HepG2 (cell line): ENCODE measurements at regions not wholly inside any gene's neighbourhood (a gene's known extent, or its start where the extent isn't known, plus 50 kb on each side); places are given as distances from the start of the nearest gene placed in this dataset.

ENCODE experiments used
- ATAC-seq: fragments of 200-7000 bp; cut with Tn5 transposase; 3 replicates; pipeline ENCODE4 v1.9.1; 2020; ENCODE audit warnings: mild to moderate bottlenecking, moderate library complexity
- BruUV-seq: library from RNA; stranded (reverse); fragments of 400-500 nt; replicated peaks from 2 replicates; lab custom pipeline; 2021; lab: Mats Ljungman, UMichigan
- CTCF ChIA-PET: fragments of 300-600 bp; formaldehyde crosslinking; extraction: SDS; loops from one replicate; lab custom pipeline; 2021; ENCODE audit warnings: low total read pairs, inconsistent platforms, low intra/inter-chr PET ratio; lab: Yijun Ruan, JAX
- POLR2A ChIA-PET: fragments of 350-600 bp; sonication (Branson Sonifier 250); formaldehyde crosslinking; loops from one replicate; lab custom pipeline; 2020; ENCODE audit warnings: antibody characterized with exemption, inconsistent platforms; lab: Yijun Ruan, JAX
- DNase-seq: peaks from one replicate; pipeline ENCODE4 v3.0.0-alpha.2; 2015; ENCODE audit warnings: low spot score
- FAIRE-seq: peaks from 3 replicates; lab custom pipeline; 2011; peaks lifted over from hg19 to GRCh38; lab: Jason Lieb, UNC
- H2AFZ ChIP-seq: one replicate; pipeline ENCODE4 v1.6.1; 2011; ENCODE audit warnings: low read length, inconsistent platforms
- H3K27ac ChIP-seq: fragments of 300-600 bp; 3 replicates; pipeline ENCODE4 v1.8.0; 2011; ENCODE audit warnings: mixed run types, mild to moderate bottlenecking, mixed read lengths, low read length, inconsistent platforms; ENCODE audit not compliant: insufficient read depth; ENCODE audit errors: extremely low read length
- H3K27me3 ChIP-seq, 2 experiments: fragments of 200-600 bp in 1 of 2; 2 replicates in 1 of 2; 3 replicates in 1 of 2; pipeline versions ENCODE4 v1.6.0 to v1.8.0; 2011; ENCODE audit warnings: low read length in 2 of 2, mild to moderate bottlenecking in 2 of 2, moderate library complexity in 2 of 2, inconsistent platforms in 1 of 2; ENCODE audit not compliant: insufficient read depth in 2 of 2, control insufficient read depth in 1 of 2
- H3K36me3 ChIP-seq, 2 experiments: fragments of 200-600 bp in 1 of 2; replicated peaks in 1 of 2; 2 replicates in 1 of 2; 3 replicates in 1 of 2; pipeline versions ENCODE4 v1.5.1 to v1.8.0; 2011; ENCODE audit warnings: low read length in 2 of 2, inconsistent platforms in 1 of 2; ENCODE audit not compliant: insufficient read depth in 2 of 2, control insufficient read depth in 1 of 2
- H3K4me1 ChIP-seq: 2 replicates; pipeline ENCODE4 v1.5.1; 2012; ENCODE audit warnings: low read length, inconsistent platforms; ENCODE audit not compliant: insufficient read depth
- H3K4me2 ChIP-seq: 2 replicates; pipeline ENCODE4 v1.6.0; 2011; ENCODE audit warnings: low read depth, low read length, inconsistent platforms
- H3K4me3 ChIP-seq, 3 experiments: fragments of 200-600 bp in 1 of 3; sonication (generic), shearing (Covaris generic) in 1 of 3; replicated peaks in 1 of 3; 2 replicates each; pipeline ENCODE4 v1.5.1; 2011 to 2016; ENCODE audit warnings: low read length in 3 of 3, inconsistent platforms in 2 of 3, low read depth in 2 of 3, mild to moderate bottlenecking in 2 of 3, control low read depth in 1 of 3, mixed read lengths in 1 of 3; ENCODE audit not compliant: insufficient read depth in 1 of 3
- H3K79me2 ChIP-seq: one replicate; pipeline ENCODE4 v1.6.1; 2011; ENCODE audit warnings: low read length, inconsistent platforms; ENCODE audit not compliant: insufficient read depth
- H3K9ac ChIP-seq: 2 replicates; pipeline ENCODE4 v1.6.0; 2011; ENCODE audit warnings: mild to moderate bottlenecking, low read depth, low read length, inconsistent platforms; ENCODE audit not compliant: insufficient read depth
- H3K9me3 ChIP-seq: 2 replicates; pipeline ENCODE4 v1.5.1; 2012; ENCODE audit warnings: mild to moderate bottlenecking, low read length
- H4K20me1 ChIP-seq: 2 replicates; pipeline ENCODE4 v1.6.0; 2011; ENCODE audit warnings: inconsistent platforms, mild to moderate bottlenecking, low read length, moderate library complexity; ENCODE audit not compliant: insufficient read depth
- ATAD3A ChIP-seq: sonication (generic); formaldehyde crosslinking; IDR thresholded peaks from 2 replicates; pipeline ENCODE4 v1.4.0; 2020; ENCODE audit warnings: missing genetic modification reagents
- EZH2 ChIP-seq: conservative IDR thresholded peaks from 2 replicates; pipeline ENCODE4 v1.6.1; 2012; ENCODE audit warnings: mild to moderate bottlenecking, low read depth, low read length, moderate library complexity
- MYPOP ChIP-seq: sonication (generic); formaldehyde crosslinking; IDR thresholded peaks from 2 replicates; pipeline ENCODE4 v1.8.1; 2023; ENCODE audit warnings: mild to moderate bottlenecking, moderate library complexity, missing genetic modification reagents
- SAFB2 ChIP-seq: sonication (generic); formaldehyde crosslinking; IDR thresholded peaks from 2 replicates; pipeline ENCODE4 v1.5.1; 2020; ENCODE audit warnings: missing genetic modification reagents, low read depth, mild to moderate bottlenecking, borderline replicate concordance
- SALL1 ChIP-seq: sonication (generic); formaldehyde crosslinking; IDR thresholded peaks from 2 replicates; pipeline ENCODE4 v1.8.0; 2022; ENCODE audit warnings: mild to moderate bottlenecking, missing genetic modification reagents
- TOE1 ChIP-seq: sonication (generic); formaldehyde crosslinking; IDR thresholded peaks from 2 replicates; pipeline ENCODE4 v1.4.0; 2020; ENCODE audit warnings: mild to moderate bottlenecking, missing genetic modification reagents
- ZFP36L2 ChIP-seq: sonication (generic); formaldehyde crosslinking; IDR thresholded peaks from 2 replicates; pipeline ENCODE4 v1.4.0; 2020; ENCODE audit warnings: missing genetic modification reagents
- ZNF572 ChIP-seq: sonication (generic); formaldehyde crosslinking; IDR thresholded peaks from 2 replicates; pipeline ENCODE4 v1.5.1; 2020; ENCODE audit warnings: mild to moderate bottlenecking, missing genetic modification reagents
- ZNF597 ChIP-seq: sonication (generic); formaldehyde crosslinking; IDR thresholded peaks from 2 replicates; pipeline ENCODE4 v1.5.0; 2020; ENCODE audit warnings: missing genetic modification reagents
- WGBS: methylation state at CpG from one replicate; pipeline ENCODE4 v1.1.6; 2017; ENCODE audit warnings: low lambda C conversion rate; 5-methylcytosine and 5-hydroxymethylcytosine counted together
- in situ Hi-C: cut with HindIII; loops from 2 replicates; pipeline ENCODE4 v1.10.0; 2017; ENCODE audit warnings: low pct_unique_long_range_greater_than_20kb; ENCODE audit not compliant: extremely low pct_ligation_motif_present
- intact Hi-C: fragments of 100-400 bp; cut with micrococcal nuclease; formaldehyde crosslinking; loops from one replicate; pipeline ENCODE4 v1.10.0; 2022; ENCODE audit not compliant: unreplicated experiment
- TF ChIP-seq, protein P1 (sequence below): sonication (generic); formaldehyde crosslinking; IDR thresholded peaks from 2 replicates; pipeline ENCODE4 v1.9.0; 2022; ENCODE audit warnings: missing genetic modification reagents, mild to moderate bottlenecking, borderline replicate concordance
- TF ChIP-seq, protein P2 (sequence below): sonication (generic); formaldehyde crosslinking; IDR thresholded peaks from 2 replicates; pipeline ENCODE4 v1.4.0; 2020; ENCODE audit warnings: missing genetic modification reagents

DNA sequence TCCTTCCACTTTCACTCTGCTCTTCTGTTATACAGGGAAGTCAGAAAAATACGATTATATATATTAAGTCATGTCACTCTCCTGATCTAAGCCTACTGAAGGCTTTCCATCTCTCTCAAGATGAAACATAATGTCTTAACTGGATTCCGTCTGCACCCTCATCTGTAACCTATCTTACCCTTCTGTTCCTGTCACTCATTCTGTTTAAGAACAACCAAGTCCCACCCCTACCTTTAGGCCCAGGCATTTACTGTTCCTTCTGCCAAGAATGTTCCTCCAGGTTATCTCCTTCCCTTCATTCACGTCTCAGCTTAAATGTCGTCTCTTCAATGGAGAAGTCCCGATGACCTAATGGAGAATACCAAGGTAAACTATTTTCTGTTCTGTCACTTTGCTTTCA is 1802.4 kb downstream of the MRPL39 start:
- POLR2A ChIA-PET: no interaction called here
- no peak for TF ChIP-seq TOE1 (CRISPR knock-in tag)
- TF ChIP-seq, all 625 proteins: peak for 0
- WGBS: 13% methylated on average over 5 of the region's 5 CpGs
- Histone ChIP-seq H2AFZ (no peak overlapping the region), H3K9ac (no peak overlapping the region), H3K27ac (no peak overlapping the region), H3K27me3 (no peaks in the 10 kb centered on the region), H3K4me2 (no peak overlapping the region), H3K4me3 (no peak overlapping the region), H3K4me1 (no peaks in the 10 kb centered on the region), H3K36me3 (no peaks in the 10 kb centered on the region), H4K20me1 (no peaks in the 10 kb centered on the region), H3K79me2 (no peaks in the 10 kb centered on the region), H3K9me3 (peaks cover 45% of the 10 kb centered on the region)
- DNase-seq (no peak), ATAC-seq (no peak), FAIRE-seq (no peak)
- in situ Hi-C loops: no loop called here
- CTCF ChIA-PET: no interaction called here
- intact Hi-C loops: no loop called here
- no TSS peak for BruUV-seq

- Histone ChIP-seq H3K27me3 (no peaks in the 10 kb centered on the region), H3K4me3 (no peak overlapping the region), H3K36me3 (no peaks in the 10 kb centered on the region), H3K27ac (no peak overlapping the region), H4K20me1 (no peaks in the 10 kb centered on the region), H2AFZ (no peak overlapping the region), H3K9ac (no peak overlapping the region), H3K79me2 (no peaks in the 10 kb centered on the region), H3K9me3 (peaks cover 63% of the 10 kb centered on the region), H3K4me2 (no peak overlapping the region), H3K4me1 (no peaks in the 10 kb centered on the region)
- DNase-seq: no peak
- POLR2A ChIA-PET: no interaction called here
- no TSS peak for BruUV-seq
- in situ Hi-C loops: no loop called here
- ATAC-seq: no peak
- TF ChIP-seq EZH2: no peak
- no peak for TF ChIP-seq ZNF572 (CRISPR knock-in tag)
- no peak for TF ChIP-seq SALL1 (CRISPR knock-in tag)
- no peak for TF ChIP-seq SAFB2 (CRISPR knock-in tag)
- TF ChIP-seq, protein P1, sequence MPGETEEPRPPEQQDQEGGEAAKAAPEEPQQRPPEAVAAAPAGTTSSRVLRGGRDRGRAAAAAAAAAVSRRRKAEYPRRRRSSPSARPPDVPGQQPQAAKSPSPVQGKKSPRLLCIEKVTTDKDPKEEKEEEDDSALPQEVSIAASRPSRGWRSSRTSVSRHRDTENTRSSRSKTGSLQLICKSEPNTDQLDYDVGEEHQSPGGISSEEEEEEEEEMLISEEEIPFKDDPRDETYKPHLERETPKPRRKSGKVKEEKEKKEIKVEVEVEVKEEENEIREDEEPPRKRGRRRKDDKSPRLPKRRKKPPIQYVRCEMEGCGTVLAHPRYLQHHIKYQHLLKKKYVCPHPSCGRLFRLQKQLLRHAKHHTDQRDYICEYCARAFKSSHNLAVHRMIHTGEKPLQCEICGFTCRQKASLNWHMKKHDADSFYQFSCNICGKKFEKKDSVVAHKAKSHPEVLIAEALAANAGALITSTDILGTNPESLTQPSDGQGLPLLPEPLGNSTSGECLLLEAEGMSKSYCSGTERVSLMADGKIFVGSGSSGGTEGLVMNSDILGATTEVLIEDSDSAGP (CRISPR knock-in tag): no peak
- no peak for TF ChIP-seq ZNF597 (CRISPR knock-in tag)
- TF ChIP-seq MYPOP (CRISPR knock-in tag): no peak
- TF ChIP-seq, protein P2, sequence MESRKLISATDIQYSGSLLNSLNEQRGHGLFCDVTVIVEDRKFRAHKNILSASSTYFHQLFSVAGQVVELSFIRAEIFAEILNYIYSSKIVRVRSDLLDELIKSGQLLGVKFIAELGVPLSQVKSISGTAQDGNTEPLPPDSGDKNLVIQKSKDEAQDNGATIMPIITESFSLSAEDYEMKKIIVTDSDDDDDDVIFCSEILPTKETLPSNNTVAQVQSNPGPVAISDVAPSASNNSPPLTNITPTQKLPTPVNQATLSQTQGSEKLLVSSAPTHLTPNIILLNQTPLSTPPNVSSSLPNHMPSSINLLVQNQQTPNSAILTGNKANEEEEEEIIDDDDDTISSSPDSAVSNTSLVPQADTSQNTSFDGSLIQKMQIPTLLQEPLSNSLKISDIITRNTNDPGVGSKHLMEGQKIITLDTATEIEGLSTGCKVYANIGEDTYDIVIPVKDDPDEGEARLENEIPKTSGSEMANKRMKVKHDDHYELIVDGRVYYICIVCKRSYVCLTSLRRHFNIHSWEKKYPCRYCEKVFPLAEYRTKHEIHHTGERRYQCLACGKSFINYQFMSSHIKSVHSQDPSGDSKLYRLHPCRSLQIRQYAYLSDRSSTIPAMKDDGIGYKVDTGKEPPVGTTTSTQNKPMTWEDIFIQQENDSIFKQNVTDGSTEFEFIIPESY (CRISPR knock-in tag): no peak
- TF ChIP-seq ATAD3A (CRISPR knock-in tag): no peak
- TF ChIP-seq ZFP36L2: no peak
- no peak for FAIRE-seq
- intact Hi-C loops: no loop called here
- WGBS: 2% methylated on average over 6 of the region's 6 CpGs
- CTCF ChIA-PET: no interaction called here
These were observed 1806.0 kb downstream of the MRPL39 start for GRCh38 chr21:23801292-23801691.
